WTC11 (cell line): ENCODE measurements at regions not wholly inside any gene's neighbourhood (a gene's known extent, or its start where the extent isn't known, plus 50 kb on each side); places are given as distances from the start of the nearest gene placed in this dataset.

Source experiments
- ATAC-seq: fragments of 200-7000 bp; cut with Tn5 transposase; 2 replicates; pipeline ENCODE4 v1.10.0; 2021; ENCODE audit warnings: mild to moderate bottlenecking, moderate library complexity
- CTCF ChIA-PET: fragments of 300-600 bp; sonication (Branson Sonifier 250); formaldehyde crosslinking; loops from one replicate; lab custom pipeline; 2021; ENCODE audit warnings: antibody characterized with exemption; lab: Charles Lee
- POLR2A ChIA-PET: fragments of 350-600 bp; sonication (Branson Sonifier 250); formaldehyde crosslinking; loops from one replicate; lab custom pipeline; 2021; ENCODE audit warnings: antibody characterized with exemption; lab: Charles Lee
- DNase-seq: peaks from one replicate; pipeline ENCODE4 v3.0.0; 2021; ENCODE audit warnings: low spot score
- H3K27ac Mint-ChIP-seq: 2 replicates; pipeline ENCODE4 v1.8.0; 2021; ENCODE audit warnings: mixed read lengths
- H3K27me3 Mint-ChIP-seq: 2 replicates; pipeline ENCODE4 v1.8.0; 2021; ENCODE audit warnings: low read depth, mild to moderate bottlenecking, moderate library complexity, mixed read lengths
- H3K36me3 Mint-ChIP-seq: 2 replicates; pipeline ENCODE4 v1.8.0; 2021; ENCODE audit warnings: mixed read lengths
- H3K4me1 Mint-ChIP-seq: 2 replicates; pipeline ENCODE4 v1.8.0; 2022; ENCODE audit warnings: mixed read lengths
- H3K4me3 Mint-ChIP-seq: 2 replicates; pipeline ENCODE4 v1.8.0; 2021; ENCODE audit warnings: mild to moderate bottlenecking, moderate library complexity, mixed read lengths
- H3K9me3 Mint-ChIP-seq: 2 replicates; pipeline ENCODE4 v1.8.0; 2021; ENCODE audit warnings: mixed read lengths
- AR ChIP-seq: fragments of 250-450 bp; sonication (Bioruptor Pico); IDR thresholded peaks from 2 replicates; pipeline ENCODE4 v1.9.0; 2021; ENCODE audit warnings: mild to moderate bottlenecking
- ATF2 ChIP-seq: sonication (generic); formaldehyde crosslinking; IDR thresholded peaks from 2 replicates; pipeline ENCODE4 v1.8.1; 2022; ENCODE audit warnings: low read depth, missing genetic modification reagents, borderline replicate concordance
- CDX4 ChIP-seq: fragments of 250-450 bp; sonication (Bioruptor Pico); IDR thresholded peaks from 2 replicates; pipeline ENCODE4 v1.9.0; 2021; ENCODE audit warnings: moderate library complexity, mild to moderate bottlenecking, inconsistent platforms, borderline replicate concordance
- CREB1 ChIP-seq: sonication (generic); formaldehyde crosslinking; IDR thresholded peaks from 2 replicates; pipeline ENCODE4 v1.8.0; 2023; ENCODE audit warnings: mild to moderate bottlenecking, missing genetic modification reagents
- CTCF ChIP-seq: fragments of 200-600 bp; IDR thresholded peaks from 2 replicates; pipeline ENCODE4 v1.8.0; 2022; ENCODE audit warnings: antibody characterized with exemption
- EMX1 ChIP-seq: fragments of 250-450 bp; sonication (Bioruptor Pico); IDR thresholded peaks from 2 replicates; pipeline ENCODE4 v1.8.0; 2021; ENCODE audit warnings: mild to moderate bottlenecking
- ETV6 ChIP-seq: sonication (generic); formaldehyde crosslinking; IDR thresholded peaks from 2 replicates; pipeline ENCODE4 v1.8.1; 2022; ENCODE audit warnings: mild to moderate bottlenecking, missing genetic modification reagents
- FOXJ3 ChIP-seq: sonication (generic); formaldehyde crosslinking; IDR thresholded peaks from 2 replicates; pipeline ENCODE4 v1.9.0; 2021; ENCODE audit warnings: missing genetic modification reagents, mild to moderate bottlenecking, borderline replicate concordance
- GTF2I ChIP-seq: fragments of 250-450 bp; sonication (Bioruptor Pico); conservative IDR thresholded peaks from 2 replicates; pipeline ENCODE4 v1.4.0; 2021; ENCODE audit warnings: mild to moderate bottlenecking
- HMGXB4 ChIP-seq: sonication (generic); formaldehyde crosslinking; IDR thresholded peaks from 2 replicates; pipeline ENCODE4 v1.8.1; 2023; ENCODE audit warnings: mild to moderate bottlenecking, moderate library complexity, missing genetic modification reagents
- IRF2 ChIP-seq: sonication (generic); formaldehyde crosslinking; IDR thresholded peaks from 2 replicates; pipeline ENCODE4 v1.8.0; 2022; ENCODE audit warnings: low read depth, missing genetic modification reagents, borderline replicate concordance
- JAZF1 ChIP-seq: fragments of 250-450 bp; sonication (Bioruptor Pico); IDR thresholded peaks from 2 replicates; pipeline ENCODE4 v1.9.0; 2021; ENCODE audit warnings: moderate library complexity, mild to moderate bottlenecking, inconsistent platforms
- KAT7 ChIP-seq: sonication (generic); formaldehyde crosslinking; IDR thresholded peaks from 2 replicates; pipeline ENCODE4 v1.8.1; 2023; ENCODE audit warnings: missing genetic modification reagents, mild to moderate bottlenecking, borderline replicate concordance
- MXD4 ChIP-seq: fragments of 250-450 bp; sonication (Bioruptor Pico); IDR thresholded peaks from 2 replicates; pipeline ENCODE4 v1.8.0; 2021; ENCODE audit warnings: mild to moderate bottlenecking, moderate library complexity, borderline replicate concordance
- NFATC4 ChIP-seq: fragments of 250-450 bp; sonication (Bioruptor Pico); IDR thresholded peaks from 2 replicates; pipeline ENCODE4 v1.9.0; 2021; ENCODE audit warnings: mild to moderate bottlenecking
- NR3C1 ChIP-seq: sonication (generic); formaldehyde crosslinking; conservative IDR thresholded peaks from 2 replicates; pipeline ENCODE4 v1.8.1; 2023; ENCODE audit warnings: low read depth, mild to moderate bottlenecking, missing genetic modification reagents
- SMAD3 ChIP-seq: sonication (generic); formaldehyde crosslinking; IDR thresholded peaks from 2 replicates; pipeline ENCODE4 v1.8.0; 2022; ENCODE audit warnings: missing genetic modification reagents, mild to moderate bottlenecking, borderline replicate concordance
- SP1 ChIP-seq: sonication (generic); formaldehyde crosslinking; conservative IDR thresholded peaks from 2 replicates; pipeline ENCODE4 v1.8.1; 2022; ENCODE audit warnings: missing genetic modification reagents
- USF2 ChIP-seq: sonication (generic); formaldehyde crosslinking; IDR thresholded peaks from 2 replicates; pipeline ENCODE4 v1.8.1; 2023; ENCODE audit warnings: mild to moderate bottlenecking, missing genetic modification reagents, moderate library complexity
- ZNF219 ChIP-seq: sonication (generic); formaldehyde crosslinking; IDR thresholded peaks from 2 replicates; pipeline ENCODE4 v1.8.0; 2023; ENCODE audit warnings: missing genetic modification reagents, mild to moderate bottlenecking, borderline replicate concordance
- ZNF512 ChIP-seq: sonication (generic); formaldehyde crosslinking; IDR thresholded peaks from 2 replicates; pipeline ENCODE4 v1.8.1; 2022; ENCODE audit warnings: missing genetic modification reagents, borderline replicate concordance
- ZNF532 ChIP-seq: fragments of 250-450 bp; sonication (Bioruptor Pico); IDR thresholded peaks from 2 replicates; pipeline ENCODE4 v1.9.0; 2021; ENCODE audit warnings: mild to moderate bottlenecking, borderline replicate concordance

- CTCF ChIA-PET, result no interaction called here
- ATAC-seq, result no peak
- H3K9me3 Mint-ChIP-seq, result peaks cover 4% of the 10 kb centered on the region; the same call in 1 of the 2 replicates
- no peak overlapping the region for H3K27ac Mint-ChIP-seq
- H3K4me3 Mint-ChIP-seq, result no peak overlapping the region
- TF ChIP-seq JAZF1 (no peak), CDX4 (no peak), EMX1 (no peak), HMGXB4 (no peak), CTCF (no peak), MXD4 (CRISPR knock-in tag) (no peak), ZNF532 (no peak), SP1 (no peak), NR3C1 (no peak), GTF2I (CRISPR knock-in tag) (no peak), SMAD3 (CRISPR knock-in tag) (no peak), AR (CRISPR knock-in tag) (no peak), IRF2 (no peak)
- TF ChIP-seq, all 79 proteins: peak for 0
- DNase-seq, result no peak
- no peaks in the 10 kb centered on the region; the same call in 1 of the 2 replicates for H3K27me3 Mint-ChIP-seq
- POLR2A ChIA-PET, result no interaction called here
- no peaks in the 10 kb centered on the region for H3K4me1 Mint-ChIP-seq
- H3K36me3 Mint-ChIP-seq, result no peaks in the 10 kb centered on the region
Measured at GRCh38 chrX:51954592-51954991, 61.2 kb downstream of the MAGED1 start.

- Mint-ChIP-seq H3K4me3 (no peak overlapping the region), H3K36me3 (no peaks in the 10 kb centered on the region), H3K4me1 (no peaks in the 10 kb centered on the region), H3K9me3 (peaks cover 4% of the 10 kb centered on the region; the same call in 1 of the 2 replicates), H3K27me3 (no peaks in the 10 kb centered on the region; the same call in 1 of the 2 replicates), H3K27ac (no peak overlapping the region)
- CTCF ChIA-PET, result no interaction called here
- no peak for ATAC-seq
- POLR2A ChIA-PET, result no interaction called here
- DNase-seq, result no peak
- TF ChIP-seq ZNF512 (CRISPR knock-in tag) (no peak), ETV6 (no peak), FOXJ3 (no peak), NFATC4 (CRISPR knock-in tag) (no peak), CREB1 (CRISPR knock-in tag) (no peak), NR3C1 (no peak), ZNF219 (CRISPR knock-in tag) (no peak), USF2 (CRISPR knock-in tag) (no peak), KAT7 (no peak), ATF2 (CRISPR knock-in tag) (no peak)
Measured at GRCh38 chrX:51955200-51955599, 61.8 kb downstream of the MAGED1 start.
